GM12873 (cell line): ENCODE measurements at regions not wholly inside any gene's neighbourhood (a gene's known extent, or its start where the extent isn't known, plus 50 kb on each side); places are given as distances from the start of the nearest gene placed in this dataset.

Experiments used
- TF ChIP-seq, protein P1 (sequence below): IDR thresholded peaks from 2 replicates; pipeline ENCODE4 v1.5.1; 2012; ENCODE audit warnings: low read depth, mild to moderate bottlenecking, moderate library complexity, low read length, control low read depth; ENCODE audit not compliant: insufficient read depth; ENCODE audit errors: missing control alignments

DNA sequence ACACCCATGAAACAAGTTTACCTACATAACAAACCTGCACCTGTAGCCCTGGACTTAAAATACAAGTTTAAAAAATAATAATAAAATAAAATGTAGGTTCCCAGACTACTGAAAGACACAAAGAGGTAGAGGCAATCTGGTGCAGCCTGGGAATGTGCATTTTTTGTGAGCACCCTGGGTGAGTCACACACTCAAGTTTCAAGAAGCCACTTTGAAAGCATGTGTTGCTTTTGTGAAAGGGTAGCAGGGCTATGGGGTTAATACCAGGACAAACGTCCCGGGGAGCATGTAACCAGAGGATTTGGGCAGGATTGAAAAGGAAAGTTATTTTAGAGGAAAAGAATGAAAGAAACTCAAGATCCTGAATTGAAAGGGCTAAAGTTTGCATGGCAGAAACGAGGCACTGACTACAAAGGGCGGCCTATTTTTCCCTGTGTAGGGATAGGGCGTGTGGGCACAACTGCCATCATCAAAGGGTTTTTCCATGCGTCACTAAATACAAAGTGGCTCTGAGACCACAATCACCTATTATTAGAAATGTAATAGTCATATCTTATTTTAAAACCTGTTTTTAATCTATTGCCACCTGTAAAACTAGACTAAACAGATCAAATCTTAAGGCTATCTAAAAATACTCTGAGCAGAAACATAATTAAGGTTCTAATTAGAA, 314.9 kb downstream of the COG6 start:
- TF ChIP-seq, protein P1, sequence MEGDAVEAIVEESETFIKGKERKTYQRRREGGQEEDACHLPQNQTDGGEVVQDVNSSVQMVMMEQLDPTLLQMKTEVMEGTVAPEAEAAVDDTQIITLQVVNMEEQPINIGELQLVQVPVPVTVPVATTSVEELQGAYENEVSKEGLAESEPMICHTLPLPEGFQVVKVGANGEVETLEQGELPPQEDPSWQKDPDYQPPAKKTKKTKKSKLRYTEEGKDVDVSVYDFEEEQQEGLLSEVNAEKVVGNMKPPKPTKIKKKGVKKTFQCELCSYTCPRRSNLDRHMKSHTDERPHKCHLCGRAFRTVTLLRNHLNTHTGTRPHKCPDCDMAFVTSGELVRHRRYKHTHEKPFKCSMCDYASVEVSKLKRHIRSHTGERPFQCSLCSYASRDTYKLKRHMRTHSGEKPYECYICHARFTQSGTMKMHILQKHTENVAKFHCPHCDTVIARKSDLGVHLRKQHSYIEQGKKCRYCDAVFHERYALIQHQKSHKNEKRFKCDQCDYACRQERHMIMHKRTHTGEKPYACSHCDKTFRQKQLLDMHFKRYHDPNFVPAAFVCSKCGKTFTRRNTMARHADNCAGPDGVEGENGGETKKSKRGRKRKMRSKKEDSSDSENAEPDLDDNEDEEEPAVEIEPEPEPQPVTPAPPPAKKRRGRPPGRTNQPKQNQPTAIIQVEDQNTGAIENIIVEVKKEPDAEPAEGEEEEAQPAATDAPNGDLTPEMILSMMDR, result no peak

- TF ChIP-seq, protein P1, result no peak
These were observed 316.1 kb downstream of the COG6 start for GRCh38 chr13:39971526-39971925.

DNA sequence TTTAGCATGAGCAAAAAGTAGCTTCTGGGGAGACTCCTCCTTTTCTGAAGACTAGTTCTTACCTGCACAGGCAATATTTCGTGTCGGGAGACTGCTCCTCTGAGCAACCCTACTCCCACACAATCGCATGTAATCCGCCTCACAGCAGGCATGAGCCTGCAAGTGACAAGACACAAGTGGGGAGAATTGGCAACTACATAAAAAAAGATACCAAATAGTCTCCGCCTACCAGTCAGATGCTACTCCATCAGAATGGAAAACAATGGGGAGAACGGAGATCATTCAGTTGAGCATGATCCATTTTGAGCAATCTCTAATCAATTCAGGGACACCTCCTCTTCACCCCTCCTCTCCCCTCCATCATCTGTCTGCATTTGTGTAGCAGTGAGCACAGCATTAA, 321.0 kb downstream of the COG6 start:
- TF ChIP-seq, protein P1, result no peak

DNA sequence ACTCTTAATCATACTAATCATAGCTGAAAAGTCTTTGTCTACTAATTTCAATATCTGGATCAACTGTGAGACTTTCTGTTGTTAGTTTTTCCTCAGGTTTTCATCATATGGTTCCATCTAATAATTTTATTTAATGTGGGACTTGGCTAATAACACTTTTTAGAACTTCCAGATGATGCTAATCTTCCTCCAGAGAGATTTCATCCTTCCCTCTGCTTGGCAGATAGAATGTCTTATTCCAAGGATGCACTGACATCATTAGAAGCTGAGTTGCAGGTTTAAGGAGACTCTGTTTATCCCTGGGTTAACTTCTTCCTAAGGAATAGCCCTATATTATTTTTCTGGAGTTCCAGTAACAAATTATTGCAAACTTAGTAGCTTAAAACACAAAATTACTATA, 325.6 kb downstream of the COG6 start:
- TF ChIP-seq, protein P1, result no peak

DNA sequence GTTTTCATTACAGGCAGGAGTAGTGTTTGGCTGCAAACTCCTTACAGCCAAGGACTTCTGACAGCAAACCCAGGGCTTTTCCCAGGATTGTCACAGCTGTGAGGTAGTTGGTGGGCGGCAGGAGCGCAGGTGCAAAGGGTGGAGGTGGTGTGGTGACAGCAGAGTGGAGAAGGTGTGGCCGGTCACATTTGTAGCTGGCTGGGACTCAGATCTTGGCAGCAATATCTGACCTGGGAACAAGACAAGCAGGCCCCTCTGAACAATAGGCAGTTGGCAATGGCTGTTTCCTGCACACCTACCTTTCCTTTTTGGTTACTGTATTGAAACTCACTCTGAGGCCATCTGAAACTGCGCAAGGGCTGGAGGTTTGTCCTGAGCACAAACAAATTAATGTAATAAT, 327.3 kb downstream of the COG6 start:
- TF ChIP-seq, protein P1, result no peak

- TF ChIP-seq, protein P1, result no peak
These were observed 329.6 kb downstream of the COG6 start for GRCh38 chr13:39985071-39985470.

GRCh38 chr13:39988351-39988750, 332.9 kb downstream of the COG6 start:
- TF ChIP-seq, protein P1, result no peak

DNA sequence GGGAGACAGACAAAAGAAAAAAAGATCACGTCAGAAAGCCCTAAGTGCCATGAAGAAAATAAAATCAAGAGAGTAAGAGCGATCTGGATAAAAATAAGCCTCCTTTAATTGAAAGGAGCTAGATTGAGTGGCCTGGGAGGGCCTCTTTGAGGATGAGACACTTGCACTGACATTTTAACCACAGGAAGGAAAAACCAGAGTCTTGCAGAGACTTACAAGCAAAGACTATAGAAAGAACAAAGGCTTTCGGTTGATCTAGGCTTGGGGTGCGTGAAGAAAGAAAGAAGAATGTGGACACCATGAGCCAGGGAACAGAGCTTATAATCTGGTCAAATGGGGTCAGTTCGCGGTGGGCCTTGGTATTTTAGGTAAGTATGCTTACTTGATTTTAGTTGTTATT, 342.7 kb downstream of the COG6 start:
- TF ChIP-seq, protein P1, result no peak
